Fibroblast of gingiva (primary cell): ENCODE measurements at regions not wholly inside any gene's neighbourhood (a gene's known extent, or its start where the extent isn't known, plus 50 kb on each side); places are given as distances from the start of the nearest gene placed in this dataset.

ENCODE experiments used
- DNase-seq: peaks from one replicate; pipeline ENCODE4 v3.0.0-alpha.2; 2011; ENCODE audit warnings: low read depth

- no peak for DNase-seq
Measured at GRCh38 chr2:13884291-13884976, 748.1 kb upstream of the LRATD1 start.

DNA sequence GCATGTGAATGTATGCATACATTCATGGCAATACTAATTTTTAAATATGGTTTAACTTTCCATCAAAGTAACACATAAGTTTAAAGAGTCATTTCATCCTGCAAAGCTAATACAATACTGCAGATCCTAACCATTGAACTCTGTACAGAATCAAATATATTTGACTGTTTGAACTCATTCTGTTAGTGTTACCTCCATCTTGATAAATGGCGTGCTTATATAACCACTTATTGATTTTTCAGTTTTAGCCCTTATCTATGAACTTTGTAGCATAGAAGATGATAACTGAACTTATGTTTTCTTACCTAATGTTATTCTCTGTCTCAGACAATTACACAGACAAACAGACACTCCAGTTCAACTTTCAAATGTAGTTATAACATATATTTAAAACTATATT, 731.0 kb upstream of the LRATD1 start:
- DNase-seq = no peak

- DNase-seq = no peak
Measured at GRCh38 chr2:13905831-13906230, 726.7 kb upstream of the LRATD1 start.

GRCh38 chr2:13916066-13916465, 716.5 kb upstream of the LRATD1 start:
- no peak for DNase-seq

DNA sequence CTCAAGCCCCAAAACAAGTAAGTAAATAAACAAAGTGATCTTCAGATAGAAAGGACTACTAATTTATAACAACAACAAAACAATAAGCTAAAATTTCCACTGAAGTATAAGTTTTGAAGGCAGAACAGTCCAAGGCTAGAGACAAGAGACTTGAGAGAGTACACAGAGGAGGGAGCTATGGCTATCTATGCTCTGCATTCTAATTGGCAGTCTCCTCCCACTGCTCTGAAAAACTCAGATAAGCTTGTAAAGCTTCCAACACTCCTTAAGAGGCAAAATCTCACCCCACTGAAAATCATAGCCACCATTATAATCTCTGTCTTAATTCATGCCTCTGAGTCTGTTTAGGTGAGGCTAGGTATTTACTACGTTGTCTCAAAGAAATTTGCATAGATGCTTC, 714.6 kb upstream of the LRATD1 start:
- no peak for DNase-seq

- no peak for DNase-seq
Measured at GRCh38 chr2:13919981-13920382, 712.5 kb upstream of the LRATD1 start.

DNA sequence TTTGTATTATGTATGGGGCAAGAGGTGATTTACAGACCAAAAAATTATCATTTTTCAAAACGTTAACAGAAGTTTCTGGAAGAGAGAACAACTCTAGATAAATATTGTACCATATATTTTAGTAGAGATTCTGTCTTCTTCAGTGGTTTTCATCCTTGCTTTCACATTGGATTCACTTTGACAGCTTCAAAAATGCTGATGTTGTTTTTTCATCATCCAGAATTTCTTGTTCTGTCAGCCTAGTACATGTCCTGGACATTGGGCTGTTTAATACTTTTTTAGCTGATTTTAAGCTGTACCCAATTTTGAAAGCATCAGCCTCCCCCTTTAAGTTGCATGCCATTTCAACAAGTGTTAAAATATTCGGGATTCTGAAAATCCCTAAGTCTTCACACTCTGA, 711.3 kb upstream of the LRATD1 start:
- no peak for DNase-seq

- no peak for DNase-seq
Measured at GRCh38 chr2:13923823-13924222, 708.7 kb upstream of the LRATD1 start.

- no peak for DNase-seq
Measured at GRCh38 chr2:13942111-13942510, 690.4 kb upstream of the LRATD1 start.

GRCh38 chr2:13950761-13951160, 681.8 kb upstream of the LRATD1 start:
- no peak for DNase-seq

DNA sequence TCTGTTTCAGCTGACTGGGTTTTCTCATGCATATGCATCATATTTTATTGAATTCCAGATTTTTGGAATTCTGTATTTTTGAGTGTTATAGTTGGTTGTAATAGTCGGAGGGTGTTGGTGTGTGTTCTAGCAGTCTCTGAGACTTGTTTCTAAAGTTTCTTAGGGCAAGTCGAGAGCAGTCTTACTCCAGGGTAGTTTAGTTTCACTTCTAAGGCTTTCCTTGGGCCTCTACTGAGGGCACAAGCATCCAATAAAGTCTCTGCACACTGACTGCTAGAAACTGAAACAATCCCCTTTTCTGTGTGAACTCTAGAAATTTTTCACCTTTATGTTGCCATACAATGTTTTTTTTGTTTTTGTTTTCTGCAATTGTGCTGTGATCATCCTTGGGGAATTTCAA, 663.7 kb upstream of the LRATD1 start:
- no peak for DNase-seq

DNA sequence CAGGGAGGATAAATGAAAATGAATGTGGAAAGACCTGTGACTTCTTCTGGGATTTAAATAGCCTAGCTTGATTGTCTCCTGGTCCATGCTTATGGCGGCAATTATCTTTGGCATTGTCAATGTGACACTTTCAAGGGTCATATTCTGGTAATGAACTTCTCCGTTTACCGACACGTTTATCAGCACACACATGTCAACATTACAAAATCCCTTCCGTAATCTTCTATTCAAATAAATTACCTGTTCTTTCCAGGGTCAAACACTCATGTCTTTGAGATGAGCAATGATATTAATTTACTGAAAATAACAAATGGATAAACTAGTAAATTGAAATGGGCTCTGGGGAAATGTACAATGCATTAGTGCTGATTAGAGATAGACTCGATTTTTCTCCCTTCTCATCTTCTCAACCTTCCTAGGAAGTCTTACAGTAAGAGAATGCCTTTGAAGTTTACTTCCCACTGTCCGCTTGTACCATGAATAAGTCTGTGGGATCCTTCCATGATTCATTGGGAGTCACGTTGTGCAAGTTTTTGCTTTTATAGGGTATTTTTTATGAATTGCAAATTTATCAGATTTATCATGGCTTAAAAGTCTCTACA, 646.3 kb upstream of the LRATD1 start:
- no peak for DNase-seq

DNA sequence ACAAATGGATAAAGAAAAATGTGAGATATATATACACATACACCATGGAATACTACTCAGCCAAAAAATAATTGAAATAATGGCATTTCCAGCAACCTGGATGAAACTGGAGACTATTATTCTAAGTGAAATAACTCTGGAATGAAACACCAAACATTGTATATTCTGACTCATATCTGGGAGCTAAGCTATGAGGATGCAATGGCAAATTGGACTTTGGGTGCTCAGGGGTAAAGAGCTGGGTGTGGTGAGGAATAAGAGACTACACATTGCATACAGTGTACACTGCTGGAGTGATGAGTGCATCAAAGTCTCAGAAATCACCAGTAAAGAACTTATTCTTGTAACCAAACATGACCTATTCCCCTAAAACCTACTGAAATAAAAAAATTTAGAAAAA, 636.0 kb upstream of the LRATD1 start:
- DNase-seq = no peak

GRCh38 chr2:14011190-14011589, 621.3 kb upstream of the LRATD1 start:
- DNase-seq = no peak

- no peak for DNase-seq
Measured at GRCh38 chr2:14015113-14015630, 617.3 kb upstream of the LRATD1 start.

- no peak for DNase-seq
Measured at GRCh38 chr2:14016289-14016955, 616.1 kb upstream of the LRATD1 start.

DNA sequence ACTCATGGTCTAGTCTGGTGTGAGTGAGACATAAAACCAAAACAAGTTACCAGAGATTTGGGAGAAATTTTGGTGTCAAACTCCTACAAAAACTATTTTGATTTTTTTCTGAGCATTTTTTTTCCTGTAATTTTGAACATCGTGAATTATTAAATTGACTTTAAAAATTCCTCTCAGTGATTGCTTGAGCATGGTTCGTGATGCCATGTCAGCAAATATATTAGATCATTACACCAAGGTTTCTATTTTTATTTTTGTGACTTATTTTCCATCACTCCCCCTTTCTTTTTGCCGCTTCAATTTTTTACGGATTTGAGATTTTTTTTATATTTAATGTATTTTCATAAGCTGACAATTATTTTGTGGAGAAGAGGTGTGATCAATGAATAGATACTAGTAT, 613.9 kb upstream of the LRATD1 start:
- no peak for DNase-seq

DNA sequence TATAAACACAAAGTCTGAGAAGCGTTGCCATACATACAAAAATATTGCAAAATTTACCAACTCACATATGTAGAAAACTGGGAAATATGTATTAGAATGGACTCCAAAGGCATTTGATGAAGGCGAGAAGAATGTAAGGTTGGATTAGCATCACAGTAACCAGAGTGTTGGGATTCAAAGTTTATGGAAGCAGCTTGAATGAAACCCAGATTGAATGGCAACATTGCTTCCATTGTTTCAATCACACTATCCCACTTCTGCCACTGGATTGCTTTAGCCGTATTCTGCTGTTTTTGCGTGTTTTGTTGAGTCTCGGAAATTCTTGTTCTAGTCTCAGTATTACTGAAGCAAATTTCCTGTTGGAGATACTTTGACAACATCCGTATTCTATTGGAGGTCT, 609.0 kb upstream of the LRATD1 start:
- no peak for DNase-seq

- DNase-seq = no peak
Measured at GRCh38 chr2:14039134-14039533, 593.4 kb upstream of the LRATD1 start.

DNA sequence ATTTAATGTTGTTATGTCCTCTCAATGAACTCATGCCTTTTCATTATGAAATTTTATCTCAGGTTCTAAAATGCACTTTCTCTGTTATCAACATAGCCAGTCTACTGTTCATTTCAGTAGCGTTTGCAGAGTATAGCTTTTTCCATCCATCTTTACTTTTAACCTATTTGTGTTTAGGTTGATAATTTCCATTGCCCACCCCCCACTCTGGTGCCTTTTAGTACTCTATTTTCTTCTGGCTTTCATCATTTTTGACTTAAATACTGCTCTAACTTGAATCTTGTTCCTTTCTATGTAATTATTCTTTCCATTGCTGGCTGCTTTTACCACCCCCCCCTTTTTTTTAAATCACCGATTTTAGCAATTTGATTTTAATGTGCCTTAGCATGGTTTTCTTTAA, 585.0 kb upstream of the LRATD1 start:
- DNase-seq = no peak

GRCh38 chr2:14051401-14051800, 581.1 kb upstream of the LRATD1 start:
- no peak for DNase-seq

- DNase-seq = no peak
Measured at GRCh38 chr2:14053105-14053504, 579.4 kb upstream of the LRATD1 start.

DNA sequence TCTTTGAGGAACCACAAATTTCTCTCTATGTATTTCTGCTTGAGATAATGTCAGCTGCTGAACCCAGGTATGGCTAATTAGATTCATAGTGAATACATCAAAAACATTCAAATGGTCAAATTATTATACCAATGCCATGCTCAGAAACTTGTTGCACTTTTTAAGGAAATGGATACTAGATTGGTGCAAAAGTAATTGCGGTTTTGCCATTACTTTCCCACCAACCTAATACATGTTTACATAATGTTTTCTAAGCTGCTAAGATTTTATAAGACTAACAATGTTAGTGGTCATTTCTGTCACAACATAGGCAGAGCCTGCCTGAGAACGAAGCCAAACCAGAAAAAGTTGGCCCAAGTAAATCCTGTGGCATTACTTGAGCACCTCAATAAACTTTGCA, 568.2 kb upstream of the LRATD1 start:
- no peak for DNase-seq
